ENCODE measurements at regions not wholly inside any gene's neighbourhood (a gene's known extent, or its start where the extent isn't known, plus 50 kb on each side); places are given as distances from the start of the nearest gene placed in this dataset.

DNA sequence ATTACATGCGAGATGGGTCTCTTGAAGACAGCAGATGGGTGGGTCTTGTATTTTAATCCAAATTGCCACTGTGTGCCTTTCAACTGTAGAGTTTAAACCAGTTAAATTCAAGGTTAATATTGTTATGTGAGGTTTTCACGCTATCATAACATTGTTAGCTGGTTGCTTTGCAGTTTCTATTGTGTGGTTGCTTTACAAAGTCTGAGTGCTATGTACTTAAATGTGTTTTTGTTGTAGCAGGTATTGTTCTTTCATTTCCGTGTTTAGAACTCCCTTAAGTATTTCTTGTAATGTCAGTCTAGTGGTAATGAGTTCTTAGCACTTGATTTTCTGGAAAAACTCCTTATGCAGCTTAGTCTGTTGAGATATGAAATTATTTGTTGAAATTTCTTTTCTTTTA, 193.3 kb downstream of the MOXD1 start:
- no peak overlapping the region for H3K4me3 ChIP-seq (ENCODE audit: low read depth in 2 of 2, low read length in 1 of 2)
- DNase-seq: no peak
- no peak overlapping the region for H3K27ac ChIP-seq (ENCODE audit: low read depth in 2 of 2, low read length in 1 of 2)
- H3K27me3 ChIP-seq (ENCODE audit: insufficient read depth): no peaks in the 10 kb centered on the region
- 32% methylated on average over 3 of the region's 3 CpGs for WGBS (ENCODE audit: low lambda C conversion rate)
- no peaks in the 10 kb centered on the region for H3K36me3 ChIP-seq (replicated peaks in 1 of 2; ENCODE audit: control insufficient read depth in 1 of 2, insufficient read depth in 2 of 2, low read length in 1 of 2)
- POLR2A ChIA-PET: no interaction called here
- no peaks in the 10 kb centered on the region for H3K9me2 ChIP-seq
- H3K9me3 ChIP-seq: no peaks in the 10 kb centered on the region
- CTCF ChIA-PET: interaction anchor here (1.2 kb wide), 1 partner anchor 10 kb away, joined by 3 read pairs; no protein-coding TSS in a partner anchor
- H3F3A ChIP-seq (replicated peaks; ENCODE audit: insufficient read depth): peaks cover 13% of the 10 kb centered on the region
- no peaks in the 10 kb centered on the region for H3K79me2 ChIP-seq (ENCODE audit: insufficient read depth)
- H3K9ac ChIP-seq: no peak overlapping the region
- no peak for TF ChIP-seq TAF1 (IDR thresholded peaks at IDR 0.05; ENCODE audit: borderline replicate concordance, low read depth, low read length)
- TF ChIP-seq NFIC (IDR thresholded peaks at IDR 0.05; ENCODE audit: borderline replicate concordance): no peak
- TF ChIP-seq, protein P1, sequence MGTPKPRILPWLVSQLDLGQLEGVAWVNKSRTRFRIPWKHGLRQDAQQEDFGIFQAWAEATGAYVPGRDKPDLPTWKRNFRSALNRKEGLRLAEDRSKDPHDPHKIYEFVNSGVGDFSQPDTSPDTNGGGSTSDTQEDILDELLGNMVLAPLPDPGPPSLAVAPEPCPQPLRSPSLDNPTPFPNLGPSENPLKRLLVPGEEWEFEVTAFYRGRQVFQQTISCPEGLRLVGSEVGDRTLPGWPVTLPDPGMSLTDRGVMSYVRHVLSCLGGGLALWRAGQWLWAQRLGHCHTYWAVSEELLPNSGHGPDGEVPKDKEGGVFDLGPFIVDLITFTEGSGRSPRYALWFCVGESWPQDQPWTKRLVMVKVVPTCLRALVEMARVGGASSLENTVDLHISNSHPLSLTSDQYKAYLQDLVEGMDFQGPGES (IDR thresholded peaks at IDR 0.05; ENCODE audit: low read depth, low read length): no peak
- TF ChIP-seq MXI1 (IDR thresholded peaks at IDR 0.05; ENCODE audit: low read depth, low read length): no peak
- TF ChIP-seq FOXJ3 (CRISPR knock-in tag; IDR thresholded peaks at IDR 0.05): no peak
- TF ChIP-seq FOXM1 (IDR thresholded peaks at IDR 0.05; ENCODE audit: low read depth): no peak
- no peak for TF ChIP-seq JUND (IDR thresholded peaks at IDR 0.05)
- TF ChIP-seq YY1 (IDR thresholded peaks at IDR 0.05; ENCODE audit: low read depth): no peak
- TF ChIP-seq ELF1 (IDR thresholded peaks at IDR 0.05): no peak
- TF ChIP-seq, protein P2, sequence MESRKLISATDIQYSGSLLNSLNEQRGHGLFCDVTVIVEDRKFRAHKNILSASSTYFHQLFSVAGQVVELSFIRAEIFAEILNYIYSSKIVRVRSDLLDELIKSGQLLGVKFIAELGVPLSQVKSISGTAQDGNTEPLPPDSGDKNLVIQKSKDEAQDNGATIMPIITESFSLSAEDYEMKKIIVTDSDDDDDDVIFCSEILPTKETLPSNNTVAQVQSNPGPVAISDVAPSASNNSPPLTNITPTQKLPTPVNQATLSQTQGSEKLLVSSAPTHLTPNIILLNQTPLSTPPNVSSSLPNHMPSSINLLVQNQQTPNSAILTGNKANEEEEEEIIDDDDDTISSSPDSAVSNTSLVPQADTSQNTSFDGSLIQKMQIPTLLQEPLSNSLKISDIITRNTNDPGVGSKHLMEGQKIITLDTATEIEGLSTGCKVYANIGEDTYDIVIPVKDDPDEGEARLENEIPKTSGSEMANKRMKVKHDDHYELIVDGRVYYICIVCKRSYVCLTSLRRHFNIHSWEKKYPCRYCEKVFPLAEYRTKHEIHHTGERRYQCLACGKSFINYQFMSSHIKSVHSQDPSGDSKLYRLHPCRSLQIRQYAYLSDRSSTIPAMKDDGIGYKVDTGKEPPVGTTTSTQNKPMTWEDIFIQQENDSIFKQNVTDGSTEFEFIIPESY (IDR thresholded peaks at IDR 0.05; ENCODE audit: borderline replicate concordance, low read depth): no peak
- TF ChIP-seq TEAD4 (IDR thresholded peaks at IDR 0.05; ENCODE audit: borderline replicate concordance, insufficient read depth): no peak
- TF ChIP-seq RAD21 (IDR thresholded peaks at IDR 0.05; ENCODE audit: low read length): no peak
- no peak for TF ChIP-seq EZH2phosphoT487 (IDR thresholded peaks at IDR 0.05; ENCODE audit: borderline replicate concordance, low read depth)
- no peak for TF ChIP-seq RCOR1 (IDR thresholded peaks at IDR 0.05; ENCODE audit: low read length)
- TF ChIP-seq TCF12 (IDR thresholded peaks at IDR 0.05): no peak
- TF ChIP-seq, protein P3, sequence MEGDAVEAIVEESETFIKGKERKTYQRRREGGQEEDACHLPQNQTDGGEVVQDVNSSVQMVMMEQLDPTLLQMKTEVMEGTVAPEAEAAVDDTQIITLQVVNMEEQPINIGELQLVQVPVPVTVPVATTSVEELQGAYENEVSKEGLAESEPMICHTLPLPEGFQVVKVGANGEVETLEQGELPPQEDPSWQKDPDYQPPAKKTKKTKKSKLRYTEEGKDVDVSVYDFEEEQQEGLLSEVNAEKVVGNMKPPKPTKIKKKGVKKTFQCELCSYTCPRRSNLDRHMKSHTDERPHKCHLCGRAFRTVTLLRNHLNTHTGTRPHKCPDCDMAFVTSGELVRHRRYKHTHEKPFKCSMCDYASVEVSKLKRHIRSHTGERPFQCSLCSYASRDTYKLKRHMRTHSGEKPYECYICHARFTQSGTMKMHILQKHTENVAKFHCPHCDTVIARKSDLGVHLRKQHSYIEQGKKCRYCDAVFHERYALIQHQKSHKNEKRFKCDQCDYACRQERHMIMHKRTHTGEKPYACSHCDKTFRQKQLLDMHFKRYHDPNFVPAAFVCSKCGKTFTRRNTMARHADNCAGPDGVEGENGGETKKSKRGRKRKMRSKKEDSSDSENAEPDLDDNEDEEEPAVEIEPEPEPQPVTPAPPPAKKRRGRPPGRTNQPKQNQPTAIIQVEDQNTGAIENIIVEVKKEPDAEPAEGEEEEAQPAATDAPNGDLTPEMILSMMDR (IDR thresholded peaks at IDR 0.05): no peak
- no peak for TF ChIP-seq GABPA (IDR thresholded peaks at IDR 0.05; ENCODE audit: low read depth)
- no peak for TF ChIP-seq RXRA (IDR thresholded peaks at IDR 0.05; ENCODE audit: borderline replicate concordance, low read depth)
- TF ChIP-seq MEF2A (IDR thresholded peaks at IDR 0.05; ENCODE audit: borderline replicate concordance, low read depth): no peak
- no peak for TF ChIP-seq EP300 (IDR thresholded peaks at IDR 0.05; ENCODE audit: borderline replicate concordance in 1 of 2, low read depth in 1 of 2, low read length in 1 of 2)
- no peaks in the 10 kb centered on the region for H4K20me1 ChIP-seq (ENCODE audit: insufficient read depth)
- H3K4me2 ChIP-seq: no peak overlapping the region
- no peak overlapping the region for H2AFZ ChIP-seq (ENCODE audit: low read depth)
- no peaks in the 10 kb centered on the region for H3K4me1 ChIP-seq (ENCODE audit: control insufficient read depth in 1 of 2, insufficient read depth in 2 of 2, low read depth in 1 of 2, low read length in 1 of 2)

Data from SK-N-SH (cell line).